OCI-LY3 (cell line): ENCODE measurements at regions not wholly inside any gene's neighbourhood (a gene's known extent, or its start where the extent isn't known, plus 50 kb on each side); places are given as distances from the start of the nearest gene placed in this dataset.

Experiments used
- H2AFZ ChIP-seq: fragments of 200-600, 300-600 bp; shearing (Covaris generic); 2 replicates; pipeline ENCODE4 v1.6.0; 2014; ENCODE audit warnings: antibody characterized with exemption, low read depth, low read length
- H3K27ac ChIP-seq: fragments of 200-600, 300-600 bp; sonication (generic); 2 replicates; pipeline ENCODE4 v1.5.1; 2014; ENCODE audit warnings: mild to moderate bottlenecking, low read length, moderate library complexity, mixed read lengths
- H3K27me3 ChIP-seq: fragments of 200-600, 300-600 bp; sonication (generic); 2 replicates; pipeline ENCODE4 v1.6.1; 2014; ENCODE audit warnings: low read depth, low read length, mixed read lengths
- H3K36me3 ChIP-seq: fragments of 200-600, 300-600 bp; sonication (generic); replicated peaks from 2 replicates; pipeline ENCODE3; 2014; ENCODE audit warnings: low read depth, low read length, mixed read lengths
- H3K4me1 ChIP-seq: fragments of 300-600, 200-600 bp; sonication (generic); 2 replicates; pipeline ENCODE4 v1.6.1; 2014; ENCODE audit warnings: low read length, mixed read lengths
- H3K4me2 ChIP-seq: fragments of 200-600, 300-600 bp; sonication (generic); 2 replicates; pipeline ENCODE4 v1.6.1; 2014; ENCODE audit warnings: low read length, mixed read lengths
- H3K4me3 ChIP-seq: fragments of 300-600, 200-600 bp; sonication (generic); 2 replicates; pipeline ENCODE4 v1.5.1; 2014; ENCODE audit warnings: antibody characterized with exemption, mild to moderate bottlenecking, low read length, moderate library complexity
- H3K79me2 ChIP-seq: fragments of 300-600, 200-600 bp; shearing (Covaris generic); 2 replicates; pipeline ENCODE4 v1.6.1; 2014; ENCODE audit warnings: mild to moderate bottlenecking, low read length, mixed read lengths
- H3K9ac ChIP-seq: fragments of 300-600, 200-600 bp; shearing (Covaris generic); 2 replicates; pipeline ENCODE4 v1.6.0; 2014; ENCODE audit warnings: mild to moderate bottlenecking, low read length, moderate library complexity
- H3K9me3 ChIP-seq: fragments of 200-600, 300-600 bp; shearing (Covaris generic); 2 replicates; pipeline ENCODE4 v1.6.1; 2014; ENCODE audit warnings: low read length, mixed read lengths; ENCODE audit not compliant: insufficient read depth
- H4K20me1 ChIP-seq: fragments of 200-600, 300-600 bp; sonication (generic); 2 replicates; pipeline ENCODE4 v1.6.1; 2016; ENCODE audit warnings: low read length, mixed read lengths; ENCODE audit not compliant: insufficient read depth
- CTCF ChIP-seq: fragments of 200-600, 300-600 bp; sonication (generic); IDR thresholded peaks from 2 replicates; pipeline ENCODE4 v1.5.1; 2014; ENCODE audit warnings: antibody characterized with exemption, low read length, low read depth
- EZH2phosphoT487 ChIP-seq: fragments of 200-600 bp; shearing (Covaris generic); IDR thresholded peaks from 2 replicates; pipeline ENCODE4 v1.6.1; 2018; ENCODE audit warnings: antibody characterized with exemption, mixed run types, low read depth

GRCh38 chr10:111249925-111250324, 173.1 kb downstream of the ADRA2A start:
- Histone ChIP-seq H3K79me2 (no peaks in the 10 kb centered on the region), H3K9ac (no peak overlapping the region), H3K9me3 (no peaks in the 10 kb centered on the region), H3K27me3 (no peaks in the 10 kb centered on the region), H3K27ac (no peak overlapping the region), H4K20me1 (no peaks in the 10 kb centered on the region), H3K4me3 (no peak overlapping the region), H3K4me2 (no peak overlapping the region), H2AFZ (no peak overlapping the region), H3K4me1 (no peaks in the 10 kb centered on the region), H3K36me3 (no peaks in the 10 kb centered on the region)
- TF ChIP-seq CTCF (no peak), EZH2phosphoT487 (no peak)

GRCh38 chr10:111261081-111261615, 184.3 kb downstream of the ADRA2A start:
- Histone ChIP-seq H3K36me3 (no peaks in the 10 kb centered on the region), H4K20me1 (no peaks in the 10 kb centered on the region), H3K4me2 (no peak overlapping the region), H3K27me3 (no peaks in the 10 kb centered on the region), H3K9me3 (no peaks in the 10 kb centered on the region), H3K4me1 (no peaks in the 10 kb centered on the region), H3K4me3 (no peak overlapping the region), H3K27ac (no peak overlapping the region), H3K79me2 (no peaks in the 10 kb centered on the region), H3K9ac (no peak overlapping the region), H2AFZ (no peak overlapping the region)
- TF ChIP-seq CTCF (no peak), EZH2phosphoT487 (no peak)

GRCh38 chr10:111265341-111265740, 188.5 kb downstream of the ADRA2A start:
- Histone ChIP-seq H2AFZ (no peak overlapping the region), H3K79me2 (no peaks in the 10 kb centered on the region), H3K27me3 (no peaks in the 10 kb centered on the region), H4K20me1 (no peaks in the 10 kb centered on the region), H3K9ac (no peak overlapping the region), H3K4me3 (no peak overlapping the region), H3K4me2 (no peak overlapping the region), H3K4me1 (no peaks in the 10 kb centered on the region), H3K36me3 (no peaks in the 10 kb centered on the region), H3K9me3 (no peaks in the 10 kb centered on the region), H3K27ac (no peak overlapping the region)
- TF ChIP-seq EZH2phosphoT487 (no peak), CTCF (no peak)

DNA sequence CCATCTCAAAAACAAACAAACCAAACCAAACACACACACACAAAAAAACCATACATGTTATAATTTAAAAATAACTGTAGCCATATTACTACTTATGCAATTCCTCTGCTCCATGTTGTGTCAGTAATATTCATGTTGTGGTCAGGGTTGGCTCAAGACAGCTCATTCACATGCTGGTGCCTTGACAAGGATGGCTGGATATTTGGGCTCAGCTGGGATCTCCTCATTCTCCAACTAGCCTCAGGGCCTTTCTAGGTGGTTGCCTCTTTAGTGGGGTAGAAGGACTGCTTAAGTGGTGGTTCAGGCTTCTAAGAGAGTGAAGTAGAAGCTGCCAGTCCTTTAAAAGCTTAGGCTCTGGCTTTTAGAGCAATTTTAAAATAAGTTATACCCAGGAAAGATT, 189.3 kb downstream of the ADRA2A start:
- no peaks in the 10 kb centered on the region for H3K36me3 ChIP-seq
- no peaks in the 10 kb centered on the region for H3K4me1 ChIP-seq
- no peak overlapping the region for H3K4me2 ChIP-seq
- no peaks in the 10 kb centered on the region for H4K20me1 ChIP-seq
- no peak overlapping the region for H2AFZ ChIP-seq
- H3K27ac ChIP-seq, result no peak overlapping the region
- no peaks in the 10 kb centered on the region for H3K9me3 ChIP-seq
- H3K27me3 ChIP-seq, result no peaks in the 10 kb centered on the region
- TF ChIP-seq CTCF (no peak), EZH2phosphoT487 (no peak)
- no peak overlapping the region for H3K9ac ChIP-seq
- H3K4me3 ChIP-seq, result no peak overlapping the region
- H3K79me2 ChIP-seq, result no peaks in the 10 kb centered on the region
